COLO668 (cell line): ENCODE measurements at regions not wholly inside any gene's neighbourhood (a gene's known extent, or its start where the extent isn't known, plus 50 kb on each side); places are given as distances from the start of the nearest gene placed in this dataset.

ENCODE experiments used
- DNase-seq: peaks from one replicate; lab custom pipeline; 2025; ENCODE audit not compliant: unreplicated experiment; lab: John Stamatoyannopoulos, UW

- DNase-seq: no peak
These were observed 492.4 kb downstream of the OTOL1 start for GRCh38 chr3:161989012-161989411.

GRCh38 chr3:161990036-161990435 lies 493.4 kb downstream of the OTOL1 start:
- no peak for DNase-seq

- no peak for DNase-seq
These were observed 495.4 kb downstream of the OTOL1 start for GRCh38 chr3:161991901-161992540.

DNA sequence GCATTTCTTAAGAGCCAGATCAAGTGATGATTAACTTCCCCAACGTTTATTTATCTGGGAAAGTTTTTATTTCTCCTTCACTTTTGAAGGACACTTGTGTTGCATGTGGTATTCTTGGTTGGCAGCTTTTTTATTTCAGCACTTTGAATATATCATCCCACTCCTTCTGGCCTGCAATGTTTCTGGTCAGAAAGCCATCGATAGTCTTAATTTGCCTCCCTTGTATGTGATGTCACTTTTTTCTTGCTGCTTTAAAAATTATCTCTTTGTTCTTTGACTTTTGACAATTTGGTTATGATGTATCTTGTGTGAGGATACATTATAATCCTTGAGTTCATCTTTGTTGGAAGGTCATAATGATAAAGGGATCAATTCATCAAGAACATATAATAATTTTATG lies 503.2 kb downstream of the OTOL1 start:
- DNase-seq: no peak

GRCh38 chr3:162007722-162008121 lies 511.1 kb downstream of the OTOL1 start:
- DNase-seq: no peak

DNA sequence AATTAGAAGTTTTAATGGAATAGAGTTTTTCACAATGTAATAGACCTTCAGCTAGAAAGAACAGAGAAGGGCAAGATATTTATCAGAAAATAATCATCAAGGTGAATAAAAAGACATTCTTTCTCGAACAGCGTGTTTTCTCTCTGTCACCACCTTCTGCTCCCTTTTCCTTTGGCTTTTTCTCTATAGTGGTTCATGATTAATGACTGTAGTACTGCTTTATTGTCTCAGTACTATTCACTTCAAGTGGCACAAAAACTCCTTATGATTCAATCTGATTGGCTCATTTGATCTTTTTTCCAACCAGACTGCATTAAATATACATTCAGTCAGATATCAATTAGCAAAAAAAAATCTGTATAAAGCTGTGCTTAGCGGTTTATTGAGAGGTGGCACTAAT lies 516.0 kb downstream of the OTOL1 start:
- DNase-seq: no peak

DNA sequence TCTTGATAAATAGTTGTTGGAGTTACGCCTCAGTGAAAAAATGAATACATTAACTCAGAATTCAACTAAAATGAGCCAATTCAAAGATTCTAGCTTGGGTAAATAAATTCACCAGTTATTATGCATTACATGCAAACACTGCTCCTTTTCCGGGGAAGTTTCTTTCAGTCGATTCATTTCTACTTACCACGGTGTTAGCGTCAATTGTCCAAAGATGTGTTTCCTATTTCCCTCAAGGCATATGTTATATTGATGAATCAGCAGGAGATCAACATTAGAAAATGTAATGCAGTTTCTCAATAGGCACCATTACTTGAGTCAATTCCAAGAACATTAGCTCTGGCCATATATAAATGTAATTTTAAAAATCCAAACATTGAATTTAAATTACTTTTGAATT lies 517.7 kb downstream of the OTOL1 start:
- DNase-seq: no peak

DNA sequence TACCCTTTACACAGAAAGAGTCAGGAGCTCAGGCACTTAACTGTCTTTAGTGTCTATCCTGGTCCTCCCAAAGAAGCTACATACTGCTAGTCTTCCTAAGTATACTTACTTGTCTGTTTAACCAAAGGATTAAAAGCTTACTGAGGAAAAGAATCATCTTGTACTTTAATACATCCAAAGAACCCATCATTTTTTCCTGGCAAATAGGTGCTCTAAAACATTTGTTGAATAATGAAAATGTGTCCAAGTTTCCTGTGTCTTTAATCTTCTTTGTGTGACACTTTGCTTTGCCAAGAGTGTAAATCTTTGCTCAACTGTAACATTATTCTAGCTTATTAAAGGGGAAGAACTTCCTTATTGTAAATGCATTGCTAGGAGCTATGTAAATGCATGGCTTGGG lies 519.2 kb downstream of the OTOL1 start:
- no peak for DNase-seq

GRCh38 chr3:162019817-162020216 lies 523.2 kb downstream of the OTOL1 start:
- DNase-seq: no peak

GRCh38 chr3:162021206-162021605 lies 524.6 kb downstream of the OTOL1 start:
- DNase-seq: no peak

DNA sequence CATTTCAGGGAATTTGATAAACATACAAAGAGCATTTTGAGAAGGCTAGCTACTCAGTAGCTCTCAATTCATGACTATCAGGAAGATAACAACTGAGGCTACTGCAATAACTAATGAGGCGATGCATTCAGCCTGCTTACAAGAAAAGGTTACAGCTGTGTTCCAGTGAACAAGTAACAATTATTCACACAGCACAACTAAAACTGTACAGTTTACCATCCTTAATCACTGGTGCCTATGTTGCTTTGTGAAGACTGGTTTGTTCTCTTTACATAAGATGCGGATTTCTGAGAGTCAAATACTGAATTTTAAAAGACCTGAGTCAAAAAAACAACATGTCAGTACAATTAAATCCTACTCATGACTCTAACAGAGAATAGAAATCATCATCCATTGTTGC lies 526.3 kb downstream of the OTOL1 start:
- no peak for DNase-seq

GRCh38 chr3:162029736-162030135 lies 533.1 kb downstream of the OTOL1 start:
- no peak for DNase-seq

DNA sequence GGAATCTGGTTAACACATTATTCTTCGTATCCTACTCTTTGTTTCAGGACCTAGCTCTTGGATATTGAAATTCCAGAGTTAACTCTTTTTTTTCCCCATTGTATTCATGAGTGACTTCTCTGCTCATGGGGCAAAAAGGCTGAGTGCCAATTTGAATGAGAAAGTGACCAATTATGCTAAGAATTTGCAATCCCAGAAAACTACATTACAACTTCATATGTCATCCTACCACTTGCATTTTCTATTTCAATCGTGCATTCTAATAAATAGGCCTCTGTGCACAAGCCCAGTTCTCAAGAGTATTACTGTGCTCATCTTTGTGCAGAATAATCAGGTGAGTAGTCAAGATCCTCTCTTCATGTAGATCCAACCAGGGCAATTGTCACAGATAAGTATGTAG lies 537.8 kb downstream of the OTOL1 start:
- no peak for DNase-seq

DNA sequence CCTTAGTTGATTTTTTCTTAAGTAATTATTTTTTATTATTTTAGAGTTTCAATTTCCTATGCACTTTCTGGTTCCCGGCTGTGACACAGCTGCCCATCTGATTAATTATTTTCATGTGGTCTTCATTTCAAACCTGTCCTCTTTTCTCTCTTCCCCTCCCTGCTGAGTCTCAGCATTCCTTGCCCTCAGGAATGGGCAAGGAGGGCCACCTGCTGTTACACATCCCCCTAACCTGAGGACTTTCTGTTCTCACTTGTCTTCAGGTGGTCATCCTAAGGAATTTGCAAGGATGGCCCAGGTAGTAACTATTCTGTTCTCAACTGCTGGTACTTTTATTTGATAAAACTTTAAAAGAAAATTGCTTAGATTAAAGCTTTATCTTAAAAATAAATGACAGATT lies 545.0 kb downstream of the OTOL1 start:
- no peak for DNase-seq

- no peak for DNase-seq
These were observed 556.0 kb downstream of the OTOL1 start for GRCh38 chr3:162052636-162053035.

GRCh38 chr3:162072656-162073164 lies 576.1 kb downstream of the OTOL1 start:
- no peak for DNase-seq

- no peak for DNase-seq
These were observed 576.9 kb downstream of the OTOL1 start for GRCh38 chr3:162073422-162073975.

DNA sequence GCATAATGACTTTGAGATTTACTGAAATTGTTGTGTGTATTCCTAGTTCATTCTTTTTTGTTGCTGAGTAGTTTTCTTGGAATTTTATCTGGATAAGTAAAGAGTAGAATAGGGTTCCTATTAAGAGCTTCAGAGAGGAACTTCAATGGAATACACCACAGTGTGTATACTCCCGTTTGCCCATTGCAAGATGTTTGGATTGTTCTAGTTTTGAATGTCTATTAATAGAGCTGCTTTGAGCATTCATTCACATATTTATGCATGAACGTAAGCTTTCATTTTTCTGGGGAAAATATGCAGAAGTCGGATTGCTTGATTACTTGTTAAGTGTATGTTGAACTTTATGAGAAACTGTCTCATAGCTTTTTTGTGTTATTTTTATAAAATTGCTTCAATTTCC lies 580.5 kb downstream of the OTOL1 start:
- no peak for DNase-seq

DNA sequence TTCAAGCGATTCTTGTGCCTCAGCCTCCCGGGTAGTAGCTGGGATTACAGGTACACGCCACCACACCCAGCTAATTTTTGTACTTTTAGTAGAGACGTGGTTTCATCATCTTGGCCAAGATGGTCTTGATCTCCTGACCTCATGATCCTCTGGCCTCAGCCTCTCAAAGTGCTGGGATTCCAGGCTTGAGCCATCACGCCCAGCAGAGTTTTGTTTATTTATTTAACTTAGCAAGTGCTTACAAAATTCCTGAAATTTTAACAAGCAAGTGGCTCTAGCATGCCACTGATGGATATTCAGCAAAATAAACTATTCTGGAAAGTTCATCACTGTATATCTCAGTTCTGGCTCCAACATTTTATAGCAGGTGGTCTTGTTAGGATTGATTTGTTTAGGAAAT lies 585.9 kb downstream of the OTOL1 start:
- DNase-seq: no peak

DNA sequence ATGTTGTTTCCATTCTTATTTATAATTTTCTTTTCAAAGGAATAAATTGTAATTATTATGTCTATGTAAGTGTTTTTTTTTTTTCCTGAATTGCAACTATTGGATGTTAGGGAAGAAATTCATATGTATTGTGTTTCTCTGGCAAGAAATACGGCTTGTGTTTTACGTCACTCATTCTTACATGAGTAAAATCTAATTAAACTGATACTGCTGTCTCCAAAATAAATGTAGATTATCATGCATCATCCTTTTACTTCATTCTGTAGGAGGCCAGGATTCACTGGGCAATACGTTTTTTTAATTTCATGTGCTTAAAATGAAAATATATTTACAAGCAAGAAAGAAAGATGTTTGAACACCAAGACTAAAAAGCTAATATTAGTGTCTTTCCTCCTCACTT lies 590.8 kb downstream of the OTOL1 start:
- no peak for DNase-seq

DNA sequence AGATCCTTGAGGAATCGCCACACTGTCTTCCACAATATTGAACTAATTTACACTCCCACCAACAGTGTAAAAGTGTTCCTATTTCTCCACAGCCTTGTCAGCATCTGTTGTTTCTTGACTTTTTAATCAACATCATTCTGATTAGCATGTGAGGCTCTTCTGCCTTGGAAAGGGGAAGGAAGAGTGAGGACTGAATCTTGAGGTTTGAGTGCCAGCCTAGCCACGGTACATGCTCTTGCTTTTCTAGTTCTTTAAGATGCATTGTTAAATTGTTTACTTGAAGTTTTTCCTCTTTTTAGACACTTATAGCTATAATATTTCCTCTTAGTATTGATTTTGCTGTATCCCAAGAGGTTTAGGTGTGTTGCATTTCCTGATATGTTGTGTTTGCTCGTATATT lies 596.1 kb downstream of the OTOL1 start:
- DNase-seq: no peak

DNA sequence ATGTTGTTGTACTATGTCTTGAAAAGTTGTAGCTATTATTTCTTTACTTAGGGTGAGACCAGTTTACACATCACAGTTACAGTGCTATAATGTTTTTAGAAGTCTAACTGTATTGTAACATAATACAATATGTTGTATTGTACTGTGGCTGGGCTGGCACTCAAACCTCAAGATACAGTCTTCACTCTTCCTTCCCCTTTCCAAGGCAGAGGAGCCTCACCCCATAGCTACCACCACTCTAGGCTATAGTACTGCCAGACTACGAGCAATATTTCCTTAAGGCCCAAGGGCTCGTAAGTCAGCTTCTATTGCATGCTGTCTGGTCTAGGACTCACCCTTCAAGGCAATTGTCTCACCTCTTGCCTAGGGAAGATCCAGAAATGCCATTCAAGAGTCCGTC lies 597.7 kb downstream of the OTOL1 start:
- DNase-seq: no peak

- no peak for DNase-seq
These were observed 600.3 kb downstream of the OTOL1 start for GRCh38 chr3:162096874-162097273.
